ENCODE measurements at regions not wholly inside any gene's neighbourhood (a gene's known extent, or its start where the extent isn't known, plus 50 kb on each side); places are given as distances from the start of the nearest gene placed in this dataset.

- Mint-ChIP-seq H3K4me3 (ENCODE audit: unreplicated experiment) (no peak overlapping the region), H3K27me3 (ENCODE audit: unreplicated experiment) (no peaks in the 10 kb centered on the region), H3K9me3 (ENCODE audit: unreplicated experiment) (peaks cover 2% of the 10 kb centered on the region), H3K4me1 (ENCODE audit: low read depth, unreplicated experiment) (peaks cover 4% of the 10 kb centered on the region), H3K27ac (ENCODE audit: unreplicated experiment) (no peak overlapping the region), H3K36me3 (ENCODE audit: unreplicated experiment) (no peaks in the 10 kb centered on the region)
- no peak for TF ChIP-seq CTCF (IDR thresholded peaks at IDR 0.05; ENCODE audit: partially characterized antibody, unreplicated experiment)
- no peak for DNase-seq
Measured at GRCh38 chr5:155834271-155834975, 492.5 kb upstream of the SGCD start.

- peaks cover 2% of the 10 kb centered on the region for H3K9me3 Mint-ChIP-seq (ENCODE audit: unreplicated experiment)
- no peak for DNase-seq
- no peak overlapping the region for H3K27ac Mint-ChIP-seq (ENCODE audit: unreplicated experiment)
- no peaks in the 10 kb centered on the region for H3K36me3 Mint-ChIP-seq (ENCODE audit: unreplicated experiment)
- H3K27me3 Mint-ChIP-seq (ENCODE audit: unreplicated experiment), result no peaks in the 10 kb centered on the region
- no peak overlapping the region for H3K4me3 Mint-ChIP-seq (ENCODE audit: unreplicated experiment)
- peaks cover 4% of the 10 kb centered on the region for H3K4me1 Mint-ChIP-seq (ENCODE audit: low read depth, unreplicated experiment)
- no peak for TF ChIP-seq CTCF (IDR thresholded peaks at IDR 0.05; ENCODE audit: partially characterized antibody, unreplicated experiment)
Measured at GRCh38 chr5:155836089-155836803, 490.7 kb upstream of the SGCD start.

GRCh38 chr5:155838394-155838793 lies 488.6 kb upstream of the SGCD start:
- H3K4me3 Mint-ChIP-seq (ENCODE audit: unreplicated experiment), result no peak overlapping the region
- no peak for DNase-seq
- H3K9me3 Mint-ChIP-seq (ENCODE audit: unreplicated experiment), result peaks cover 2% of the 10 kb centered on the region
- no peaks in the 10 kb centered on the region for H3K27me3 Mint-ChIP-seq (ENCODE audit: unreplicated experiment)
- TF ChIP-seq CTCF (IDR thresholded peaks at IDR 0.05; ENCODE audit: partially characterized antibody, unreplicated experiment), result no peak
- no peaks in the 10 kb centered on the region for H3K36me3 Mint-ChIP-seq (ENCODE audit: unreplicated experiment)
- no peak overlapping the region for H3K27ac Mint-ChIP-seq (ENCODE audit: unreplicated experiment)
- H3K4me1 Mint-ChIP-seq (ENCODE audit: low read depth, unreplicated experiment), result peaks cover 4% of the 10 kb centered on the region

- no peak for DNase-seq
- Mint-ChIP-seq H3K27me3 (ENCODE audit: unreplicated experiment) (no peaks in the 10 kb centered on the region), H3K27ac (ENCODE audit: unreplicated experiment) (no peak overlapping the region), H3K4me3 (ENCODE audit: unreplicated experiment) (no peak overlapping the region), H3K9me3 (ENCODE audit: unreplicated experiment) (peaks cover 2% of the 10 kb centered on the region), H3K4me1 (ENCODE audit: low read depth, unreplicated experiment) (peaks cover 4% of the 10 kb centered on the region), H3K36me3 (ENCODE audit: unreplicated experiment) (no peaks in the 10 kb centered on the region)
- no peak for TF ChIP-seq CTCF (IDR thresholded peaks at IDR 0.05; ENCODE audit: partially characterized antibody, unreplicated experiment)
Measured at GRCh38 chr5:155839251-155840037, 487.5 kb upstream of the SGCD start.
